BLaER1 treated with 17β-estradiol and CSF1 and Interleukin-3, amounts not matched to agents 10 nM and 100 nM (cell line): ENCODE measurements at regions not wholly inside any gene's neighbourhood (a gene's known extent, or its start where the extent isn't known, plus 50 kb on each side); places are given as distances from the start of the nearest gene placed in this dataset.
"Not testable (repeated sequence)": the region's sequence is repeated elsewhere in the genome, so short reads cannot be mapped to it uniquely, and the experiment has no call there.

Source experiments
- H3K27ac ChIP-seq, 11 experiments: shearing (Covaris generic); formaldehyde crosslinking; 2 replicates each; pipeline ENCODE4 v1.8.1; 2022
- H3K27me3 ChIP-seq, 11 experiments: shearing (Covaris generic); formaldehyde crosslinking; 2 replicates each; pipeline ENCODE4 v1.8.1; 2022
- H3K36me3 ChIP-seq, 11 experiments: shearing (Covaris generic); formaldehyde crosslinking; 2 replicates each; pipeline ENCODE4 v1.8.1; 2022
- H3K4me1 ChIP-seq, 10 experiments: shearing (Covaris generic); formaldehyde crosslinking; 2 replicates each; pipeline ENCODE4 v1.8.1; 2022
- H3K4me2 ChIP-seq, 11 experiments: shearing (Covaris generic); formaldehyde crosslinking; 2 replicates each; pipeline ENCODE4 v1.8.1; 2022
- H3K4me3 ChIP-seq, 10 experiments: shearing (Covaris generic); formaldehyde crosslinking; 2 replicates each; pipeline ENCODE4 v1.8.1; 2022
- H3K9ac ChIP-seq, 11 experiments: shearing (Covaris generic); formaldehyde crosslinking; 2 replicates each; pipeline ENCODE4 v1.8.1; 2022
- H3K9me3 ChIP-seq, 11 experiments: shearing (Covaris generic); formaldehyde crosslinking; replicated peaks in 1 of 11; 2 replicates each; pipeline ENCODE4 v1.8.1; 2022
- H4K20me1 ChIP-seq, 11 experiments: shearing (Covaris generic); formaldehyde crosslinking; 2 replicates each; pipeline ENCODE4 v1.8.1; 2022
- Cebpa-rat ChIP-seq, 11 experiments: shearing (Covaris generic); IDR thresholded peaks; 2 replicates each; pipeline ENCODE4 v1.8.1; 2022

DNA sequence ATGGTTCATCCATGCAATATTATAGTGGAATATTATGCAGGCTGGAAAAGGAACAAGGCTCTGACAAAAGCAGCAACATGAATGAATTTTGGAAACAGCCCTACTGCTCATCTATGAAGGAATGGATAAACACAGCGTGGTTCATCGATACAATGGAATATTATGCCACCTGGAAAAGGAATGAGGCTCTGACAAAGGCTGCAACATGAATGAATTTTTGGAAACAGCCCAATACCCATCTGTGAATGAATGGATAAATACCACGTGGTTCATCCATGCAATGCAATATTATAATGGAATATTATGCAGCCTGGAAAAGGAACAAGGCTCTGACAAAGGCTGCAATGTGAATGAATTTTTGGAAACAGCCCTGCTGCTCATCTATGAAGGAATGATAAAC lies 160.4 kb downstream of the CRLF2 start:
- H3K27ac ChIP-seq = no peak overlapping the region
- TF ChIP-seq Cebpa-rat (IDR thresholded peaks at IDR 0.05) = no peak
- no peaks in the 10 kb centered on the region for H3K27me3 ChIP-seq
- no peaks in the 10 kb centered on the region for H3K36me3 ChIP-seq
- no peak overlapping the region for H3K4me2 ChIP-seq
- peaks cover 27 to 31% (median 29%) of the 10 kb centered on the region in 11 experiments for H3K9me3 ChIP-seq
- H3K9ac ChIP-seq = no peak overlapping the region
- no peaks in the 10 kb centered on the region for H4K20me1 ChIP-seq
- no peaks in the 10 kb centered on the region for H3K4me1 ChIP-seq
- H3K4me3 ChIP-seq = no peak overlapping the region

DNA sequence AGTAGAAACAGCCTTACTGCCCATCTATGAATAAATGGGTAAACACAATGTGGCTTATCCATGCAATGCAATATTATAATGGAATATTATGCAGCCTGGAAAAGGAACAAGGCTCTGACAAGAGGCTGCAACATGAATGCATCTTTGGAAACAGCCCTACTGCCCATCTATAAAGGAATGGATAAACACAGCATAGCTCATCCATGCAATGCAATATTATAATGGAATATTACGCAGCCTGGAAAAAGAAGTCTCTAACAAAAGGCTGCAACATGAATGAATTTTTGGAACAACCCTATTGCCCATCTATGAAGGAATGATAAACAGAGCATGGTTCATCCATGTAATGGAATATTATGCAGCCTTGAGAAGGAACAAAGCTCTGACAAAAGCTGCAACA lies 161.0 kb downstream of the CRLF2 start:
- Histone ChIP-seq H3K36me3 (no peaks in the 10 kb centered on the region), H3K9me3 (peaks cover 27 to 32% (median 30%) of the 10 kb centered on the region in 11 experiments), H3K27ac (no peak overlapping the region), H3K4me1 (no peaks in the 10 kb centered on the region), H4K20me1 (no peaks in the 10 kb centered on the region), H3K4me2 (no peak overlapping the region), H3K9ac (no peak overlapping the region), H3K27me3 (no peaks in the 10 kb centered on the region), H3K4me3 (no peak overlapping the region)
- TF ChIP-seq Cebpa-rat (IDR thresholded peaks at IDR 0.05) = no peak

DNA sequence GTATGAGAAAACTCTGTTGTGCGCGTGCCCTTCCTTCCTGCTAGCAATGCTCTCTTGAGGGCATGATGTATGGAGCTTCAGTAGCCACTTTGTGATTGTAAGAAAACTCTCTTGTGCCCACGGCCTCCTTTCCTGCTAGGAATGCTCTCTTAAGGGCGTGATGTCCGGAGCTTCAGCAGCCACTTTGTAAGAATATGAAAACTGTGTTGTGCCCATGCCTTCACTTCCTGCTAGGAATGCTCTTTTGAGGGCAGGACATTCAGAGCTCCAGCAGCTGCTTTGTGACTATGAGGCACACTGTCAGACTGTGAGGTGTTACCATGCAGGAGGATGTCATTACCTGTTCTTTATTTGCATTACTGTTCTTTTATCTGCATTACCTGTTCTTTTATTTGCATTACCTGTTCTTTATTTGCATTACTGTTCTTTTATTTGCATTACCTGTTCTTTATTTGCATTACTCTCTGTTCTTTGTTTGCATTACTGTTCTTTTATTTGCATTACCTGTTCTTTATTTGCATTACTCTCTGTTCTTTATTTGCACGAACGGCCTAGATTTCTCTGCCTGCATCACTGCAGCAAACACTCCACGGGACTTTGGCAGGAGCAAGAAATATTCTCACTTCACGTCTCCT lies 166.7 kb downstream of the CRLF2 start:
- Histone ChIP-seq H4K20me1 (no peaks in the 10 kb centered on the region), H3K36me3 (no peaks in the 10 kb centered on the region), H3K27me3 (no peaks in the 10 kb centered on the region), H3K9ac (no peak overlapping the region), H3K27ac (no peak overlapping the region), H3K9me3 (peaks cover 12 to 20% (median 15%) of the 10 kb centered on the region in 11 experiments), H3K4me3 (no peak overlapping the region), H3K4me2 (no peak overlapping the region), H3K4me1 (no peaks in the 10 kb centered on the region)
- no peak for TF ChIP-seq Cebpa-rat (IDR thresholded peaks at IDR 0.05)

DNA sequence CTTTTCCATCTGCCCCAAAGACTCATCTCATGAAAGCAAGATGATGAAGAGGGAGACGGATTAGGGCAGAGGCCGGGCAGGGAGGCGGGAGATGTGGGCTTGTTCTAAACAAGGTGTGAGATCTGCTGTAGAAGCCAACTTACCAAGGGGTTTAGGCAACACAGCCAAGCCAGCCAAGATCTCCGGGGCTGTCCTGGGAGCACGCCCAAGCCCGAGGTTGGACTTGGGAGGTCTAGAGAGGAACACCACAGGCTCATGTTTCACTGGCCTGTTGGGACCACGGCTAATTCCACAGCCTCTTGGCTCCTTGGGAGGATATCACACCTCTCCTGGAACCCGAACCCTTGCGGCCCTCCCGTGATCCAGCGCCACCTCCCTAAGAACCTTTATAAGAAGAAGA lies 171.4 kb downstream of the CRLF2 start:
- H3K9me3 ChIP-seq = peaks cover 10 to 33% (median 20%) of the 10 kb centered on the region in 11 experiments
- no peak overlapping the region for H3K27ac ChIP-seq
- no peaks in the 10 kb centered on the region for H3K36me3 ChIP-seq
- H4K20me1 ChIP-seq = no peaks in the 10 kb centered on the region
- H3K4me3 ChIP-seq = no peak overlapping the region
- H3K27me3 ChIP-seq = no peaks in the 10 kb centered on the region
- no peak overlapping the region for H3K9ac ChIP-seq
- peaks cover 0 to 5% (median 0%) of the 10 kb centered on the region in 10 experiments; a peak in 1 of 20 replicates for H3K4me1 ChIP-seq
- TF ChIP-seq Cebpa-rat (IDR thresholded peaks at IDR 0.05) = no peak
- H3K4me2 ChIP-seq = no peak overlapping the region

DNA sequence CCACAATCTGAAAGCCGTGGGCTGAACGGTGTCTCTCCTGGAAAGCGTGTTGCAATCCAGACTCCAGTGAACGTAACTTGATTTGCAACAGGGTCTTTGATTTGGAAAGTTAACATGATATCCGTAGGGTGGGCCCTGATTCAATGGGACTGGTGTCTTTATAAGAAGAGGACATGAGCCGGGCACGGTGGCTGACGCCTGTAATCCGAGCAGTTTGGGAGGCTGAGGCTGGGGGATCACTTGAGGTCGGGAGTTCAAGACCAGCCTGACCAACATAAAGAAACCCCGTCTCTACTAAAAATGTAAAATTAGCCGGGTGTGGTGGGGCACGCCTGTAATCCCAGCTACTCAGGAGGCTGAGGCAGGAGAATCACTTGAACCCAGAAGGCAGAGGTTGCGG lies 176.5 kb downstream of the CRLF2 start:
- H3K4me2 ChIP-seq, H3K36me3 ChIP-seq: not testable (repeated sequence)
- H3K27me3 ChIP-seq = peaks cover 0 to 13% (median 11%) of the 10 kb centered on the region in 11 experiments; a peak in 14 of 22 replicates

DNA sequence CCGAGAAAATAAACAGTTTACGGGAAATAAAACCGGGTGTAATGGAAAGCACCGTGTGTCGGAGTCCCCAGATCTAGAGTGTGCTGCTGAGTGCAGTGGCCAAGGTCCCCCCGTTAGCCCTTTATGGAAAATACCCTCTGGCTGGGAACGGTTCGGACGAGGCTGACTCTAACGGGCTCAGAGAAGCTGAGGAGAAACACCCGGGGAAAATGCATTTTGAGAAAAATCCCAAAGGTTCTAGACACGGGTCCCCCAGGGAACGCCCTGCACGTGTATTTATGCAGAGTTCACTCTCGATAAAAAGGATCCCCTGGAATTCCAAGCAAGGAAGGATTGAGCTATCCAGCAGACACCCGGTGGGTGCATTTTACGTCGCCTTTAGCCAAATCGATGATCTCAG lies 177.2 kb downstream of the CRLF2 start:
- no peak overlapping the region for H3K27ac ChIP-seq
- peaks cover 0 to 13% (median 11%) of the 10 kb centered on the region in 11 experiments; a peak in 14 of 22 replicates for H3K27me3 ChIP-seq
- no peak overlapping the region for H3K4me3 ChIP-seq
- TF ChIP-seq Cebpa-rat (IDR thresholded peaks at IDR 0.05) = no peak
- peaks cover 0 to 17% (median 8%) of the 10 kb centered on the region in 11 experiments; a peak in 12 of 22 replicates for H3K9me3 ChIP-seq
- no peak overlapping the region for H3K4me2 ChIP-seq
- no peaks in the 10 kb centered on the region for H3K36me3 ChIP-seq
- H4K20me1 ChIP-seq = no peaks in the 10 kb centered on the region
- H3K4me1 ChIP-seq = peaks cover 6 to 18% (median 12%) of the 10 kb centered on the region in 10 experiments; a peak in 18 of 20 replicates
- H3K9ac ChIP-seq = no peak overlapping the region

More for the DNA sequence above, 176.5 kb downstream of the CRLF2 start:
- H3K9me3 ChIP-seq = peaks cover 0 to 17% (median 8%) of the 10 kb centered on the region in 11 experiments; a peak in 12 of 22 replicates
- H3K27ac ChIP-seq, H3K4me3 ChIP-seq, H3K9ac ChIP-seq, H4K20me1 ChIP-seq: not testable (repeated sequence)
- peaks cover 6 to 18% (median 12%) of the 10 kb centered on the region in 10 experiments; a peak in 18 of 20 replicates for H3K4me1 ChIP-seq

DNA sequence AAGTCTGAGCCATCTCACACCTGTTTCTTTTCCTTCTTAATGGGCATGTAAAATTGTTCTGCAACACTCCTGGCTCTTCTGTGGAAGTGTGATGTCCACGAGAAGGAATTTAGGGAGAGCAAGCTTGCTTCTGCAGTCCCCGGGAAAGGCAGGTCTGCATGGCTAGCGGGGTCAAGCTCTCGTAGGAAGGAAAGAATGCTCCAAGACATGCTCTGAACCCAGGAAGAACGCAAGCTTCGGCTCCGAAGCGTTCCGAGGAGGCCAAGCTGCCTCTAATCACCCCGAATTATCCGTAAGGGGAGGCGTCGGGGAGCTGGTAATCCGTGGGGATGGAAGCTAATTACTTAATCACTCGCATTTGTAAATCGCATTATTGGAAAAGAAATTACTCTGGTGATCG lies 177.7 kb downstream of the CRLF2 start:
- Histone ChIP-seq H3K4me2 (no peak overlapping the region), H3K4me3 (no peak overlapping the region), H4K20me1 (no peaks in the 10 kb centered on the region), H3K36me3 (no peaks in the 10 kb centered on the region), H3K4me1 (peaks cover 6 to 18% (median 12%) of the 10 kb centered on the region in 10 experiments; a peak in 18 of 20 replicates), H3K27me3 (peaks cover 0 to 13% (median 11%) of the 10 kb centered on the region in 11 experiments; a peak in 14 of 22 replicates), H3K9me3 (peaks cover 0 to 14% (median 5%) of the 10 kb centered on the region in 11 experiments; a peak in 12 of 22 replicates), H3K9ac (no peak overlapping the region), H3K27ac (no peak overlapping the region)
- TF ChIP-seq Cebpa-rat (IDR thresholded peaks at IDR 0.05) = no peak

DNA sequence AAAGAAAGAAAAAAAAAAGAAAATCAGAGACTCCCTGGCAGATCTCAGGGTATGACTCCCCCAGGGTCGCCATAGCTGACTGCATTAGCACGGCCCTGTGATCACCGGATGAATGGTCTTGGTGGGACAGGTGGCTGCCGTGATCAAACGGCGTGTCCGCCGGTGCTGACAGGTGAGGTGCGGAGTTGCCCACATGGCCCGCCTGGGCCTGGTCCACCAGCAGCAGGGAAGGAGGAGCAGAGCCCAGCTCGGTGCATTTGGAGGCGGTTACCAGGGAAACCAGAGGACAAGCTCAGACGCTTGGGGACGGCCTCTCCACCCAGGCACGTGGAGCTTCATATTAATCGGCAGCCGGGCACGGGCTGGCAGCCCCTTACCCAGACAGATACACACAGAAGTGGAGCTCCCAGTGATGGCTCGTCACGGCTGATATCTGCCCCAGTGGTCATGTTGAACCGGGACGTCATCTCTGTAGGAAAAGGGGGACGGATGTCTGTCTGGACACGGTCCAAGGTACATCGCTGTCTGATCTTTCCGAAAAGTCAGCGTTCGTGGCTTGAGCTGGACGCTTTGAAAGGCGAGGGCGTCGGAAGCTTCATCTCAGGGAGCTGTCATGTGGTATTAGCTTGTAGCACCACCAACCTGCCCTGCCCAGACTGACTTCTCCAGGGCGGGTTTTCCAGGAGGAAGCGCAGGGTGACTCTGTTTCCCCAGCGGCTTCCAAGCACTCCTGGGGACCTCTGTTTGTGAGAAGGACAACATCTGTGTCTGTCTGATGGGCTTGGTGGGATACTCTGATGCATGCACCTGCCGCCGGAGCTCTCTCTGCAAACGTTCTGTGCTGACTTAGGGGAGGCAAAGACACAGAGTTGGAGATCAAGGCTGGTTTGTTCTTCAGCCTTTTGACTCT lies 180.7 kb downstream of the CRLF2 start:
- Histone ChIP-seq H3K36me3 (no peaks in the 10 kb centered on the region), H3K9me3 (0 out of 22 replicates have a peak, but pooled peaks cover 0 to 4% (median 0%) of the 10 kb centered on the region in 11 experiments), H3K9ac (peak overlapping the region in 2 of 11 experiments; percentile 16 to 21; a peak in 1 of 22 replicates), H3K27me3 (peaks cover 0 to 13% (median 11%) of the 10 kb centered on the region in 11 experiments; a peak in 14 of 22 replicates), H3K4me1 (peaks cover 24 to 38% (median 33%) of the 10 kb centered on the region in 10 experiments; a peak in 19 of 20 replicates), H3K4me2 (peak overlapping the region; percentile 48 to 81 (median 63)), H3K4me3 (no peak overlapping the region), H3K27ac (no peak overlapping the region), H4K20me1 (no peaks in the 10 kb centered on the region)
- no peak for TF ChIP-seq Cebpa-rat (IDR thresholded peaks at IDR 0.05)

DNA sequence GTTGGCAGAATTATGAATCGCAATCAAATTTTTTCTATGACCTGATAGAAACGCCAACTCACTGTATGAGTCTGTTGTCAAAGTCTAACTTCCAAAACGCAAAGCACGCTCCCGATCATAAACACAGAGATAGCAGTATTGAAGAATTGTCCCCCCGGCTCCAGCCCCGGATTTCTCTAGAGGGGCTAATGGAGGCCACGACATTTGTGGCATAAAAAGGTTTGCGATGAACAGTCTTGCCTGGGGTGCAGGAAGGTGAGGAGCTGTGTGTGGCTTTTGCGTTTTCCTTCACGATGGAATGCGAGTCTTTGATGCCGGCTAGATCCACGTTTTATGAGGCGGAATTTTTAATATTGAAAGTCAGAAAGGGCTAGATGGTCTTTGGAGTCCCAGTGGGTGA lies 183.0 kb downstream of the CRLF2 start:
- no peak overlapping the region for H3K9ac ChIP-seq
- TF ChIP-seq Cebpa-rat (IDR thresholded peaks at IDR 0.05) = no peak
- H3K27ac ChIP-seq = no peak overlapping the region
- no peak overlapping the region for H3K4me2 ChIP-seq
- peaks cover 0 to 13% (median 11%) of the 10 kb centered on the region in 11 experiments; a peak in 14 of 22 replicates for H3K27me3 ChIP-seq
- no peak overlapping the region for H3K4me3 ChIP-seq
- peaks cover 35 to 53% (median 47%) of the 10 kb centered on the region in 10 experiments for H3K4me1 ChIP-seq
- peaks cover 0 to 4% (median 0%) of the 10 kb centered on the region in 11 experiments; a peak in 1 of 22 replicates for H3K9me3 ChIP-seq
- H3K36me3 ChIP-seq = no peaks in the 10 kb centered on the region
- H4K20me1 ChIP-seq = no peaks in the 10 kb centered on the region
